Endothelial cell of umbilical vein (primary cell): ENCODE measurements at regions not wholly inside any gene's neighbourhood (a gene's known extent, or its start where the extent isn't known, plus 50 kb on each side); places are given as distances from the start of the nearest gene placed in this dataset.

Source experiments
- POLR2A ChIP-seq: IDR thresholded peaks from 2 replicates; pipeline ENCODE4 v1.6.1; 2012; ENCODE audit warnings: low read depth, mild to moderate bottlenecking, control low read depth, low read length
- TF ChIP-seq, protein P1 (sequence below): IDR thresholded peaks from 2 replicates; pipeline ENCODE4 v1.6.1; 2011; ENCODE audit not compliant: insufficient read depth, insufficient read length
- TF ChIP-seq, protein P2 (sequence below), 2 donors: IDR thresholded peaks; 1 replicate in 1 of 2; 2 replicates in 1 of 2; pipeline ENCODE4 v1.5.1; 2011; ENCODE audit warnings: low read length in 2 of 2, mild to moderate bottlenecking in 2 of 2, moderate library complexity in 2 of 2, control low read depth in 1 of 2, inconsistent platforms in 1 of 2, low read depth in 1 of 2; ENCODE audit not compliant: insufficient read depth in 1 of 2; ENCODE audit errors: extremely low read depth in 1 of 2

DNA sequence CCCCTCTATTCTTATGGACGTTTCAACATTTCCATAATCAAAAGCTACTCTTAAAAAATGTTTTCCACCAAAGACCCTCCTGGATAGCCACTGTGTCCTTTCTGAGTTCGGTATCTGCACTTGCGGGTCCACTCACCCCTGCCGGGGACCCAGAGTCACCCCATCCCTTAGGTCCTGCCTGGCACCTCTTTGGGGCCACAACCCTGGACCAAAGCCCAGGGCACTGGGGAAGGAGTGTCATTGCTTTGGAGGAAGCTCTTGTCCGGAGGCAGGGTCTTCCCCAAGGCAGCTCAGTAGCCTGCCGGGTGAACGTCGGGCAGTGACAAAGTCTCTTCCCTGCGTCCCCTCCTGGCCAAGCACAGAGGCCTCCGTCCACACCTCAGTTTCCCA, 129.6 kb downstream of the RFLNA start:
- TF ChIP-seq, protein P1, sequence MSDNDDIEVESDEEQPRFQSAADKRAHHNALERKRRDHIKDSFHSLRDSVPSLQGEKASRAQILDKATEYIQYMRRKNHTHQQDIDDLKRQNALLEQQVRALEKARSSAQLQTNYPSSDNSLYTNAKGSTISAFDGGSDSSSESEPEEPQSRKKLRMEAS = no peak
- TF ChIP-seq, protein P2, sequence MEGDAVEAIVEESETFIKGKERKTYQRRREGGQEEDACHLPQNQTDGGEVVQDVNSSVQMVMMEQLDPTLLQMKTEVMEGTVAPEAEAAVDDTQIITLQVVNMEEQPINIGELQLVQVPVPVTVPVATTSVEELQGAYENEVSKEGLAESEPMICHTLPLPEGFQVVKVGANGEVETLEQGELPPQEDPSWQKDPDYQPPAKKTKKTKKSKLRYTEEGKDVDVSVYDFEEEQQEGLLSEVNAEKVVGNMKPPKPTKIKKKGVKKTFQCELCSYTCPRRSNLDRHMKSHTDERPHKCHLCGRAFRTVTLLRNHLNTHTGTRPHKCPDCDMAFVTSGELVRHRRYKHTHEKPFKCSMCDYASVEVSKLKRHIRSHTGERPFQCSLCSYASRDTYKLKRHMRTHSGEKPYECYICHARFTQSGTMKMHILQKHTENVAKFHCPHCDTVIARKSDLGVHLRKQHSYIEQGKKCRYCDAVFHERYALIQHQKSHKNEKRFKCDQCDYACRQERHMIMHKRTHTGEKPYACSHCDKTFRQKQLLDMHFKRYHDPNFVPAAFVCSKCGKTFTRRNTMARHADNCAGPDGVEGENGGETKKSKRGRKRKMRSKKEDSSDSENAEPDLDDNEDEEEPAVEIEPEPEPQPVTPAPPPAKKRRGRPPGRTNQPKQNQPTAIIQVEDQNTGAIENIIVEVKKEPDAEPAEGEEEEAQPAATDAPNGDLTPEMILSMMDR (IDR thresholded peaks at IDR 0.05; ENCODE audit: extremely low read depth in 1 of 2, insufficient read depth in 1 of 2, low read depth in 1 of 2, low read length in 2 of 2) = no peak
- TF ChIP-seq POLR2A = no peak
